Duodenal mucosa (tissue), 2 donors: ENCODE measurements at regions not wholly inside any gene's neighbourhood (a gene's known extent, or its start where the extent isn't known, plus 50 kb on each side); places are given as distances from the start of the nearest gene placed in this dataset.

ENCODE experiments used
- H3K27ac ChIP-seq: one replicate; pipeline ENCODE4 v1.7.0; 2013; ENCODE audit warnings: low read depth, low read length
- H3K27me3 ChIP-seq, 2 donors: one replicate each; pipeline ENCODE4 v1.7.0; 2013; ENCODE audit warnings: low read length in 2 of 2, control low read depth in 1 of 2; ENCODE audit not compliant: insufficient read depth in 2 of 2, control insufficient read depth in 1 of 2
- H3K36me3 ChIP-seq, 2 donors: one replicate each; pipeline ENCODE4 v1.7.0; 2013; ENCODE audit warnings: low read length in 2 of 2, control low read depth in 1 of 2; ENCODE audit not compliant: insufficient read depth in 2 of 2, control insufficient read depth in 1 of 2
- H3K4me1 ChIP-seq, 2 donors: one replicate each; pipeline ENCODE4 v1.7.0; 2013; ENCODE audit warnings: low read length in 2 of 2, control low read depth in 1 of 2; ENCODE audit not compliant: insufficient read depth in 2 of 2, control insufficient read depth in 1 of 2
- H3K4me3 ChIP-seq, 2 donors: one replicate each; pipeline ENCODE4 v1.7.0; 2013; ENCODE audit warnings: low read length in 2 of 2, low read depth in 1 of 2
- H3K9ac ChIP-seq, 2 donors: one replicate each; pipeline ENCODE4 v1.7.0; 2013; ENCODE audit warnings: low read length in 2 of 2, low read depth in 1 of 2
- H3K9me3 ChIP-seq, 2 donors: one replicate each; pipeline ENCODE4 v1.7.0; 2013; ENCODE audit warnings: low read length in 2 of 2, control low read depth in 1 of 2; ENCODE audit not compliant: control insufficient read depth in 1 of 2

DNA sequence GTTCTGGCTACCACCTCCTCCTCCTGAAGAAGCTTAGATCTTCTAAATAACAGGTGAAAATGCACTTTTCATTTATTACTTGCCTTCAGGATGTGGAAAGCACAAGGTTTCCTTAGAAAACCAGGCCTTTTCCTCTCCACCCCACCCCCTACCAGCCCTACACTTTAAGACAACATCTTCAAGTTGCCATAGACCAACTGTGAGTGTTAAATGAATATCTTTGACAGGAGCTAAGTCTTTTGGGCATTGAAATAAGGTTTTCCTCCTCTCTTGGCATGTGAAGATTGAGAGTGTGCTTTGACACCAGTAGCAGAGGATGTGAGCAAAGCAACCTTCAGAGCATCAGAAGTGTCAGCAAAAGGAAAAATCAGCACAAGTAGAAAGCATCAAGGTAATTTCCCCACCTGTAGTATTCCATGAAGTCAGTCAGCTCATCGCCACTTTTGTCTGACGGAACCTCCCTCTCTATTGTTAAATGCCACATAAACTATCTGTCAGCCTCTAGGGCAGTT lies 532.3 kb upstream of the MMS22L start:
- no peaks in the 10 kb centered on the region for H3K9me3 ChIP-seq
- H3K4me3 ChIP-seq, result no peak overlapping the region
- no peak overlapping the region for H3K9ac ChIP-seq
- H3K36me3 ChIP-seq, result no peaks in the 10 kb centered on the region
- H3K4me1 ChIP-seq, result no peaks in the 10 kb centered on the region
- H3K27me3 ChIP-seq, result no peaks in the 10 kb centered on the region
- H3K27ac ChIP-seq, result no peak overlapping the region

GRCh38 chr6:97816526-97816925 lies 533.5 kb upstream of the MMS22L start:
- H3K27me3 ChIP-seq, result no peaks in the 10 kb centered on the region
- H3K9me3 ChIP-seq, result no peaks in the 10 kb centered on the region
- H3K36me3 ChIP-seq, result no peaks in the 10 kb centered on the region
- no peaks in the 10 kb centered on the region for H3K4me1 ChIP-seq
- H3K27ac ChIP-seq, result no peak overlapping the region
- H3K9ac ChIP-seq, result no peak overlapping the region
- H3K4me3 ChIP-seq, result no peak overlapping the region

DNA sequence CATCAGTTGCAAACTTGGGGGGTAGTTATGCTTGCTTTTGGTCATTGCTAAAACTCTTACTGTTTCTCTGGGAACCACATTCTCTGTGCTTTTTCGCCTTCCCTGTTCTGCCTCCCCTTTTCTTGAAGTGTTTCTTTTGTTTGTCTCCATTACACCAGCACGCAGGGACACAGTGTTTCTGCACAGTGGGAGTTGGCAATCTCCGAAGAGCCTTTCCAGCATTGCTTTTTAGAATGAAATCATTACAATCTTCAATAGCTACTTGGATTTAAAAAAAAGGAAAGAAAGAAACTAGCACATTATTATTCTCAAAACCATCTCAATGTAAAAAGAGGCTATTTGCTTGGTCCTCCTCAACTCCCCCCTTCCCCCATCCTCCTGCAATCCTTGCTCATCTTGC lies 536.7 kb upstream of the MMS22L start:
- H3K36me3 ChIP-seq, result no peaks in the 10 kb centered on the region
- no peak overlapping the region for H3K9ac ChIP-seq
- no peaks in the 10 kb centered on the region for H3K27me3 ChIP-seq
- H3K27ac ChIP-seq, result no peak overlapping the region
- no peak overlapping the region for H3K4me3 ChIP-seq
- no peaks in the 10 kb centered on the region for H3K4me1 ChIP-seq
- H3K9me3 ChIP-seq, result no peaks in the 10 kb centered on the region

DNA sequence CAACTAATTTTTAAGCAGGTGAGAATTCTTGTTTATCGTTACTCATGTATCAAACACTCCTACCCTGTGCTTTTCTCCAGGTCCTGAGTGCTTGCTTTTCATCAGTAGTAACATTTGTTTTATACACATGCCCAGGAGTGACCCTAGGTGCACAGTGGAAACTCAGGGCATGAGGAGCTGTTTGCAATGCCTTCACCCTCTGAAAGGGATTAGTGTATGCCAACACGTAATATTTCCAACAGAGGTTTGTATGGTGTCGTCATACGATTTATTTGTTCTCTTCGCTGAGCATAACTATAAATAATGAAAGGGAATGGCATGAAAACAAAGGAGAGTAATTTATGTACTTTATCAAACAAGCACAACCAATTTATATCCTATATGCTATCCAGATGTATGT lies 537.4 kb upstream of the MMS22L start:
- H3K4me3 ChIP-seq, result no peak overlapping the region
- no peaks in the 10 kb centered on the region for H3K36me3 ChIP-seq
- H3K27ac ChIP-seq, result no peak overlapping the region

GRCh38 chr6:97822632-97823031 lies 539.6 kb upstream of the MMS22L start:
- Histone ChIP-seq H3K4me3 (no peak overlapping the region), H3K9me3 (no peaks in the 10 kb centered on the region), H3K27me3 (no peaks in the 10 kb centered on the region), H3K4me1 (no peaks in the 10 kb centered on the region), H3K9ac (no peak overlapping the region), H3K36me3 (no peaks in the 10 kb centered on the region), H3K27ac (no peak overlapping the region)

More for the DNA sequence above, 537.4 kb upstream of the MMS22L start:
- Histone ChIP-seq H3K9me3 (no peaks in the 10 kb centered on the region), H3K9ac (no peak overlapping the region), H3K4me1 (no peaks in the 10 kb centered on the region), H3K27me3 (no peaks in the 10 kb centered on the region)

DNA sequence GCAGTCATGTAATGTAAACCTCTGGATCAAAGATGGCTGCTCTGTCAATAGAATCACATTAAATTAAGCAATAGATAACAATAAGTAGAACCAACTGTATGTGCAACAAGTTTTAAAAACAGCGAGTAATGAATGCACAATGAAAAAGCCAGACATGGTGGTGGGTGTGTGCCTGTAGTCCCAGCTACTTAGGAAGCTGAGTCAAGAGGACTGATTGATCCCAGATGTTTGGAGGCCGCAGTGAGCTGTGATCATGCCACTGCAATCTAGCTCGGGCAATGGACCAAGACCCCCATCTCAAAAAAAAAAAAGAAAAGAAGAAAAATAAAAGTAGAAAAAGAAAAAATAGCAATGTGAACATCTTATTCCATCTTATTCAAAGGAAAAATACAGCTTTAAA lies 558.7 kb upstream of the MMS22L start:
- H3K4me3 ChIP-seq, result no peak overlapping the region
- H3K9ac ChIP-seq, result no peak overlapping the region
- no peaks in the 10 kb centered on the region for H3K36me3 ChIP-seq
- no peaks in the 10 kb centered on the region for H3K9me3 ChIP-seq
- H3K27ac ChIP-seq, result no peak overlapping the region
- H3K27me3 ChIP-seq, result no peaks in the 10 kb centered on the region
- no peaks in the 10 kb centered on the region for H3K4me1 ChIP-seq

DNA sequence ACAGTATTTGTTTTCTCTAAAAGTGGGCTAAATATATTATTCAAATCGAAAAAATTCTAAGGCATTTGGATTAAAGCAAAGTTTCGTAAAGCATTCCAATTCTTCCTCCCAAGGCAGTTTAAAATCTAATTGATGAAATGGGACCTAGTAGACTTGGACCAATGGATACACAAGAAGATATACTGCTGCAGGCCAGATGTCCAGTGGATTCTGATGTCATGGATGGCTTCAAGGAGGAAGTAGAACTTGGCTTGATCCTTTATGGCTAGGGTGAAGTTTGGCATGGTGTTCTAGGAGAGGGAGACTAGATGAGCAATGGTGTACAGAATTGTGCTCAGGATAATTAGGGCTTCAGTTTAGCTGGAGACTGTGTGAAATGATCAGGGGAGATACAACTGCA lies 559.5 kb upstream of the MMS22L start:
- H3K27ac ChIP-seq, result no peak overlapping the region
- H3K4me3 ChIP-seq, result no peak overlapping the region
- no peaks in the 10 kb centered on the region for H3K4me1 ChIP-seq
- H3K9me3 ChIP-seq, result no peaks in the 10 kb centered on the region
- no peaks in the 10 kb centered on the region for H3K36me3 ChIP-seq
- H3K9ac ChIP-seq, result no peak overlapping the region
- no peaks in the 10 kb centered on the region for H3K27me3 ChIP-seq

- Histone ChIP-seq H3K36me3 (no peaks in the 10 kb centered on the region), H3K27me3 (no peaks in the 10 kb centered on the region), H3K27ac (no peak overlapping the region), H3K4me3 (no peak overlapping the region), H3K9me3 (no peaks in the 10 kb centered on the region), H3K9ac (no peak overlapping the region), H3K4me1 (no peaks in the 10 kb centered on the region)
These were observed 566.4 kb upstream of the MMS22L start for GRCh38 chr6:97849390-97849789.

GRCh38 chr6:97850458-97851212 lies 567.6 kb upstream of the MMS22L start:
- Histone ChIP-seq H3K36me3 (no peaks in the 10 kb centered on the region), H3K9ac (no peak overlapping the region), H3K27me3 (no peaks in the 10 kb centered on the region), H3K4me3 (no peak overlapping the region), H3K9me3 (no peaks in the 10 kb centered on the region), H3K27ac (no peak overlapping the region), H3K4me1 (no peaks in the 10 kb centered on the region)

DNA sequence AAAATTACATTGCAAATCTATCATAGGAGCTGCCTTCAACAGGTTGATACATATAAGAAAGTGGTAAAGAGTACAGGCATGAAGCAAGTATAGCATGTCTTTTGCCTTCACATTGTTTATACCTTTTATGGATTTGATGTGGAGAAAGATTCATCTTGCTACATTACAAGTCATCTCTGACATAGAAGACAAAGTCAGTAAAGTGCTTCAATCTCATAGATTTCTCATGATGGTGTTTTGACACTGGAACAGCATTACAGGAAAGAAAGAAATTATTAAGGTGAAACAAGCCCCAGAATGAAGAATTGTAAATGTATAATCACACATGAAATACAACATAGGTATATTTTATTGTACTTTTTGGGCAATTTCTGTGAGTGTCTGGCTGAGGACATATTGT lies 580.7 kb upstream of the MMS22L start:
- Histone ChIP-seq H3K4me3 (no peak overlapping the region), H3K36me3 (no peaks in the 10 kb centered on the region), H3K9me3 (no peaks in the 10 kb centered on the region), H3K27ac (no peak overlapping the region), H3K9ac (no peak overlapping the region), H3K4me1 (no peaks in the 10 kb centered on the region), H3K27me3 (no peaks in the 10 kb centered on the region)
